ENCODE measurements at regions not wholly inside any gene's neighbourhood (a gene's known extent, or its start where the extent isn't known, plus 50 kb on each side); places are given as distances from the start of the nearest gene placed in this dataset.

- Mint-ChIP-seq H3K4me1 (no peaks in the 10 kb centered on the region), H3K36me3 (no peaks in the 10 kb centered on the region), H3K4me3 (no peak overlapping the region), H3K27me3 (ENCODE audit: low read depth) (no peaks in the 10 kb centered on the region), H3K9me3 (no peaks in the 10 kb centered on the region), H3K27ac (no peak overlapping the region)
- DNase-seq (ENCODE audit: low spot score in 2 of 2, unreplicated experiment in 2 of 2) = no peak
- TF ChIP-seq CTCF (IDR thresholded peaks at IDR 0.05; ENCODE audit: unreplicated experiment) = no peak
Observed at GRCh38 chr5:45098483-45098882, 289.7 kb downstream of the MRPS30 start.

- no peak overlapping the region for H3K27ac Mint-ChIP-seq
Observed at GRCh38 chr5:45101146-45101545, 292.4 kb downstream of the MRPS30 start.

GRCh38 chr5:45105491-45105994, 296.8 kb downstream of the MRPS30 start:
- Mint-ChIP-seq H3K36me3 (no peaks in the 10 kb centered on the region), H3K27me3 (ENCODE audit: low read depth) (no peaks in the 10 kb centered on the region), H3K4me1 (no peaks in the 10 kb centered on the region), H3K9me3 (no peaks in the 10 kb centered on the region), H3K4me3 (no peak overlapping the region), H3K27ac (no peak overlapping the region)
- no peak for DNase-seq (ENCODE audit: low spot score in 2 of 2, unreplicated experiment in 2 of 2)
- TF ChIP-seq CTCF (IDR thresholded peaks at IDR 0.05; ENCODE audit: unreplicated experiment) = no peak

More at GRCh38 chr5:45101146-45101545, 292.4 kb downstream of the MRPS30 start:
- H3K4me1 Mint-ChIP-seq = no peaks in the 10 kb centered on the region
- H3K27me3 Mint-ChIP-seq (ENCODE audit: low read depth) = no peaks in the 10 kb centered on the region
- H3K9me3 Mint-ChIP-seq = no peaks in the 10 kb centered on the region
- no peak for DNase-seq (ENCODE audit: low spot score in 2 of 2, unreplicated experiment in 2 of 2)
- no peak for TF ChIP-seq CTCF (IDR thresholded peaks at IDR 0.05; ENCODE audit: unreplicated experiment)
- no peak overlapping the region for H3K4me3 Mint-ChIP-seq
- H3K36me3 Mint-ChIP-seq = no peaks in the 10 kb centered on the region

GRCh38 chr5:45109062-45109461, 300.3 kb downstream of the MRPS30 start:
- no peaks in the 10 kb centered on the region for H3K27me3 Mint-ChIP-seq (ENCODE audit: low read depth)
- DNase-seq (ENCODE audit: low spot score in 2 of 2, unreplicated experiment in 2 of 2) = no peak
- no peaks in the 10 kb centered on the region for H3K36me3 Mint-ChIP-seq
- no peaks in the 10 kb centered on the region for H3K9me3 Mint-ChIP-seq
- no peak for TF ChIP-seq CTCF (IDR thresholded peaks at IDR 0.05; ENCODE audit: unreplicated experiment)
- H3K4me3 Mint-ChIP-seq = no peak overlapping the region
- no peak overlapping the region for H3K27ac Mint-ChIP-seq
- H3K4me1 Mint-ChIP-seq = no peaks in the 10 kb centered on the region

GRCh38 chr5:45109636-45110035, 300.9 kb downstream of the MRPS30 start:
- no peaks in the 10 kb centered on the region for H3K27me3 Mint-ChIP-seq (ENCODE audit: low read depth)
- no peak overlapping the region for H3K27ac Mint-ChIP-seq
- no peak overlapping the region for H3K4me3 Mint-ChIP-seq
- no peak for TF ChIP-seq CTCF (IDR thresholded peaks at IDR 0.05; ENCODE audit: unreplicated experiment)
- H3K9me3 Mint-ChIP-seq = no peaks in the 10 kb centered on the region
- H3K36me3 Mint-ChIP-seq = no peaks in the 10 kb centered on the region
- no peaks in the 10 kb centered on the region for H3K4me1 Mint-ChIP-seq
- DNase-seq (ENCODE audit: low spot score in 2 of 2, unreplicated experiment in 2 of 2) = no peak

- no peak for DNase-seq (ENCODE audit: low spot score in 2 of 2, unreplicated experiment in 2 of 2)
- H3K4me3 Mint-ChIP-seq = no peak overlapping the region
- no peak overlapping the region for H3K27ac Mint-ChIP-seq
- H3K27me3 Mint-ChIP-seq (ENCODE audit: low read depth) = no peaks in the 10 kb centered on the region
- no peak for TF ChIP-seq CTCF (IDR thresholded peaks at IDR 0.05; ENCODE audit: unreplicated experiment)
- no peaks in the 10 kb centered on the region for H3K36me3 Mint-ChIP-seq
- no peaks in the 10 kb centered on the region for H3K4me1 Mint-ChIP-seq
- no peaks in the 10 kb centered on the region for H3K9me3 Mint-ChIP-seq
Observed at GRCh38 chr5:45110399-45110798, 301.7 kb downstream of the MRPS30 start.
